ENCODE measurements at regions not wholly inside any gene's neighbourhood (a gene's known extent, or its start where the extent isn't known, plus 50 kb on each side); places are given as distances from the start of the nearest gene placed in this dataset.
"Not testable (repeated sequence)": the region's sequence is repeated elsewhere in the genome, so short reads cannot be mapped to it uniquely, and the experiment has no call there.

DNA sequence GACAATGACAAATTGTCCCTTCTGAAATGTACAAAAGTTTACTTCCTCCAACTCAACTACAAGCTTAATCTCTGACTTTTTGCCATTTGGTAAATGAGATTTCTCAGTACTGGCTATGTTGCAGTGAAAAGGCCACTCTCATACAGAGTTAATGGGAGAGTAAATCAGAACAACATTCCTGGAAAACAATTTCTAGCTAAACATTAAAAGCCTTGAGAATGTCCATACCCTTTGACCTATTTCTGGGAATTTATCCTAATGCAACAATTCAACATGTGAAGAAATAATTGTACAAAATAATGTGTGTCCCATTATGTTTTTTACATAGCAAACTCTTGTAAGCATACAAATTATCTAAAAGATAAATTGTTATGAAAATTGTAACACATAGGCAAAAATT, 56.3 kb upstream of the SPEF2 start:
- Mint-ChIP-seq H3K9me3 (ENCODE audit: low read depth) (peaks cover 21% of the 10 kb centered on the region), H3K36me3 (peaks cover 3% of the 10 kb centered on the region), H3K27ac (no peak overlapping the region), H3K4me1 (peaks cover 3% of the 10 kb centered on the region), H3K27me3 (no peaks in the 10 kb centered on the region), H3K4me3 (no peak overlapping the region)
- CTCF ChIA-PET = no interaction called here
- no peak for DNase-seq
- no peak for ATAC-seq

DNA sequence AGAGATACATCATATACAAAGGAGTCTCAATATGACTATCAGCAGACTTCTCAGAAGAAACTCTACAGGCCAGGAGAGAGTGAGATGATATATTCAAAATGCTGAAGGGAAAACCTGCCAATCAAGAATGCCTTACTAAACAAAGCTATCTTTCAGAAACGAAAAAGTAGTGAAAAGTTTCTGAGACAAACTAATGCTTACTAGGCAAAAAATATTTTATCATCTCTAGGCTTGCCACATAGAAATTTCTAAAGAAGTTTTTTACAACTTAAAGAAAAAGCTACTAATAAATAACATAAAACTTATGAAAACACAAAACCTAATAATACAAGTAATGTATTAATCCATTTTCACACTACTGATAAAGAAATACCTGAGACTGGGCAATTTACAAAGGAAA, 59.9 kb upstream of the SPEF2 start:
- CTCF ChIA-PET = no interaction called here

DNA sequence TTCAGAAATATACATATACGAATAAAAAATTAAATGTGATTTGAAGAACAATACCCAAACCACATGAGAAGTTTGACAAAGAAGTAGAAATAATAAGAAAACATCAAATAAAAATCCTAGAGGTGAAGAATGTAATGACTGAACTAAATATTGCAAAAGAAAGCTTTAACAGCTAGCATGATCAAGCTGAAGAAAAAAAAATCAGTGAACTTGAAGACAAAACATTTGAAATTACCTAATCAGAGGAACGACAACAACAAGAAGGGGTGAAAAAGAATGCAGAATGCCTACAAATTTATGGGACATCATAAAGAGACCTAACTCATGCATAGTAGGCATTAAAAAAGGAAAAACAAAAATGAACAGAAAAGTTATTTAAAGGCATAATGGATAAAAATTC, 60.5 kb upstream of the SPEF2 start:
- Mint-ChIP-seq H3K4me3 (no peak overlapping the region), H3K27ac (no peak overlapping the region), H3K4me1 (no peaks in the 10 kb centered on the region), H3K27me3 (peaks cover 3% of the 10 kb centered on the region), H3K36me3 (peaks cover 2% of the 10 kb centered on the region), H3K9me3 (ENCODE audit: low read depth) (peaks cover 14% of the 10 kb centered on the region)
- DNase-seq (no peak), ATAC-seq (no peak)
- CTCF ChIA-PET = no interaction called here

More for the DNA sequence above, 59.9 kb upstream of the SPEF2 start:
- H3K27ac Mint-ChIP-seq = no peak overlapping the region
- no peak overlapping the region for H3K4me3 Mint-ChIP-seq
- peaks cover 14% of the 10 kb centered on the region for H3K9me3 Mint-ChIP-seq (ENCODE audit: low read depth)
- H3K36me3 Mint-ChIP-seq = peaks cover 2% of the 10 kb centered on the region
- H3K27me3 Mint-ChIP-seq = no peaks in the 10 kb centered on the region
- no peaks in the 10 kb centered on the region for H3K4me1 Mint-ChIP-seq
- DNase-seq (no peak), ATAC-seq (no peak)

DNA sequence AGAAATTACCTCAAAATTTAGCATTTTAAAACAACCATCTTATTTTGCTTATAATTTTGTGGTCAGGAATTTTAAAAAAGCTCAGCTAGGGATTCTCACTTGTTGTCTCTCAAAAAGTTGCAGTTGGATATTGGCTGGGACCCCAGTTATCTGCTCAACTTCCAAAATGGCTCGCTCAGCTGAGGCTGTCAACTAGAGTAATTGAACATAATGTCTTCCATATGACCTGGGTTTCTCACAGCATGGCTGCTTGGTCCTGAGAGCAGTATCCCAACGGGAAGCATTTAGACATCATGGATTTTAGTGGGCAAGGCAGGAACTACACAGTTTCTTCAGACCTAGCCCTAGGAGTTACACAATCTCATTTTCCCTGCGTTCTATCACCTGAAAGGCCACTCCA, 63.6 kb upstream of the SPEF2 start:
- CTCF ChIA-PET = no interaction called here
- H3K36me3 Mint-ChIP-seq = peaks cover 2% of the 10 kb centered on the region
- DNase-seq (no peak), ATAC-seq (no peak)
- no peak overlapping the region for H3K27ac Mint-ChIP-seq
- H3K4me3 Mint-ChIP-seq = no peak overlapping the region
- H3K27me3 Mint-ChIP-seq = peaks cover 3% of the 10 kb centered on the region
- no peaks in the 10 kb centered on the region for H3K4me1 Mint-ChIP-seq
- H3K9me3 Mint-ChIP-seq (ENCODE audit: low read depth) = peaks cover 11% of the 10 kb centered on the region

- H3K27me3 Mint-ChIP-seq = peaks cover 12% of the 10 kb centered on the region
- no peak overlapping the region for H3K27ac Mint-ChIP-seq
- no peaks in the 10 kb centered on the region for H3K9me3 Mint-ChIP-seq (ENCODE audit: low read depth)
- H3K4me1 Mint-ChIP-seq = peaks cover 4% of the 10 kb centered on the region
- DNase-seq (no peak), ATAC-seq (no peak)
- no peaks in the 10 kb centered on the region for H3K36me3 Mint-ChIP-seq
- H3K4me3 Mint-ChIP-seq = peak overlapping the region; percentile 21
- CTCF ChIA-PET = no interaction called here
Observed at GRCh38 chr5:35545190-35545589, 72.5 kb upstream of the SPEF2 start.

GRCh38 chr5:35543408-35543807, 74.3 kb upstream of the SPEF2 start:
- Mint-ChIP-seq H3K27ac (no peak overlapping the region), H3K27me3 (peaks cover 12% of the 10 kb centered on the region)
- no peak for ATAC-seq

GRCh38 chr5:35540002-35540401, 77.7 kb upstream of the SPEF2 start:
- Mint-ChIP-seq H3K4me3 (no peak overlapping the region), H3K4me1 (no peaks in the 10 kb centered on the region), H3K36me3 (no peaks in the 10 kb centered on the region), H3K27me3 (peaks cover 10% of the 10 kb centered on the region), H3K9me3 (ENCODE audit: low read depth) (no peaks in the 10 kb centered on the region), H3K27ac (no peak overlapping the region)
- no peak for DNase-seq
- CTCF ChIA-PET = no interaction called here
- ATAC-seq = no peak

More at GRCh38 chr5:35543408-35543807, 74.3 kb upstream of the SPEF2 start:
- Mint-ChIP-seq H3K9me3 (ENCODE audit: low read depth) (no peaks in the 10 kb centered on the region), H3K4me1 (peaks cover 4% of the 10 kb centered on the region), H3K36me3 (no peaks in the 10 kb centered on the region), H3K4me3 (no peak overlapping the region)
- no peak for DNase-seq
- CTCF ChIA-PET = no interaction called here

DNA sequence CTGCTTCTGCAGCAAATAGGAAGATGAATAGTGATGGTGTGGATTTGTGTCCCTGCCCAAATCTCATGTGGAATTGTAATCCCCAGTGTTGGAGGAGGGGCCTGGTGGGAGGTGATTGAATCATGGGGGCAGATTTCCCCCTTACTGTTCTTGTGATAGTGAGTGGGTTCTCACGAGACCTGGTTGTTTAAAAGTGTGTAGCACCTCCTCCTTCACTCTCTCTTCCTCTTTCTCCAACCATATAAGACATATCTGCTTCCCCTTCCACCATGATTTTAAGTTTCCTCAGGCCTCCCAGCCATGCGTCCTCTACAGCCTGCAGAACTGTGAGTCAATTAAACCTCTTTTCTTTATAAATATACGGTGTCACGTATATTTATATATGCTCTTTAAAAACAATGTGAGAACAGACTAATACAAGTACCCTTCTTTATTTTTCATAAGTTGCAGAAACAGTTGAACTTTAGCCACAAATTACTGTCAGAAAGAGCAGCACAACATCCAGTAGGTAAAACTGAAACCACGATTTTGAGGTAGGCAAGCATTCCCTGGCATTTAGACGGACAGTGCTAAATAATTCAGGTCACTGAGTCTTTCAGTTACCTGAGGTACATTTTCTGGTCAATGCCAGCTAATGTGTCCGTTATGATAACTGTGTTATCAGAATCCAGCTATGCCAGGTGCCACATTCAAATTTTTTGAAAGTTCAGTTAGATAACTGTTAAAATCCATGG, 79.3 kb upstream of the SPEF2 start:
- DNase-seq = no peak
- no peak overlapping the region for H3K27ac Mint-ChIP-seq
- ATAC-seq = no peak
- no peaks in the 10 kb centered on the region for H3K4me1 Mint-ChIP-seq
- H3K9me3 Mint-ChIP-seq (ENCODE audit: low read depth) = no peaks in the 10 kb centered on the region
- H3K27me3 Mint-ChIP-seq = peaks cover 8% of the 10 kb centered on the region
- CTCF ChIA-PET = no interaction called here
- H3K36me3 Mint-ChIP-seq = no peaks in the 10 kb centered on the region
- H3K4me3 Mint-ChIP-seq = no peak overlapping the region

GRCh38 chr5:35533156-35533555, 84.5 kb upstream of the SPEF2 start:
- H3K36me3 Mint-ChIP-seq = no peaks in the 10 kb centered on the region
- CTCF ChIA-PET = no interaction called here

GRCh38 chr5:35531553-35531952, 86.1 kb upstream of the SPEF2 start:
- H3K27ac Mint-ChIP-seq; H3K9me3 Mint-ChIP-seq (ENCODE audit: low read depth); H3K4me3 Mint-ChIP-seq; ATAC-seq; H3K27me3 Mint-ChIP-seq; H3K36me3 Mint-ChIP-seq; H3K4me1 Mint-ChIP-seq; DNase-seq; CTCF ChIA-PET: not testable (repeated sequence)

More at GRCh38 chr5:35533156-35533555, 84.5 kb upstream of the SPEF2 start:
- no peak overlapping the region for H3K4me3 Mint-ChIP-seq
- DNase-seq (no peak), ATAC-seq (no peak)
- no peaks in the 10 kb centered on the region for H3K4me1 Mint-ChIP-seq
- H3K27ac Mint-ChIP-seq = no peak overlapping the region
- no peaks in the 10 kb centered on the region for H3K9me3 Mint-ChIP-seq (ENCODE audit: low read depth)
- no peaks in the 10 kb centered on the region for H3K27me3 Mint-ChIP-seq

- no peak for DNase-seq
- CTCF ChIA-PET = interaction anchor here (1.3 to 1.5 kb wide), 2 partner anchors 10 to 38 kb away, joined by 3 read pairs; no protein-coding TSS in a partner anchor
- ATAC-seq = no peak
- Mint-ChIP-seq H3K27me3 (peaks cover 9% of the 10 kb centered on the region), H3K27ac (no peak overlapping the region), H3K9me3 (ENCODE audit: low read depth) (no peaks in the 10 kb centered on the region), H3K4me3 (no peak overlapping the region), H3K4me1 (no peaks in the 10 kb centered on the region), H3K36me3 (no peaks in the 10 kb centered on the region)
Observed at GRCh38 chr5:35518104-35518503, 99.6 kb upstream of the SPEF2 start.

- no peak for DNase-seq
- CTCF ChIA-PET = no interaction called here
- H3K27me3 Mint-ChIP-seq = peaks cover 5% of the 10 kb centered on the region
- no peaks in the 10 kb centered on the region for H3K9me3 Mint-ChIP-seq (ENCODE audit: low read depth)
- H3K4me1 Mint-ChIP-seq = no peaks in the 10 kb centered on the region
- H3K36me3 Mint-ChIP-seq = no peaks in the 10 kb centered on the region
- H3K27ac Mint-ChIP-seq = no peak overlapping the region
- no peak for ATAC-seq
- H3K4me3 Mint-ChIP-seq = no peak overlapping the region
Observed at GRCh38 chr5:35516271-35516670, 101.4 kb upstream of the SPEF2 start.

- Mint-ChIP-seq H3K9me3 (ENCODE audit: low read depth) (no peaks in the 10 kb centered on the region), H3K27ac (no peak overlapping the region), H3K4me1 (no peaks in the 10 kb centered on the region), H3K36me3 (no peaks in the 10 kb centered on the region), H3K27me3 (peaks cover 4% of the 10 kb centered on the region), H3K4me3 (no peak overlapping the region)
- DNase-seq (no peak), ATAC-seq (no peak)
- CTCF ChIA-PET = no interaction called here
Observed at GRCh38 chr5:35513612-35514011, 104.1 kb upstream of the SPEF2 start.

DNA sequence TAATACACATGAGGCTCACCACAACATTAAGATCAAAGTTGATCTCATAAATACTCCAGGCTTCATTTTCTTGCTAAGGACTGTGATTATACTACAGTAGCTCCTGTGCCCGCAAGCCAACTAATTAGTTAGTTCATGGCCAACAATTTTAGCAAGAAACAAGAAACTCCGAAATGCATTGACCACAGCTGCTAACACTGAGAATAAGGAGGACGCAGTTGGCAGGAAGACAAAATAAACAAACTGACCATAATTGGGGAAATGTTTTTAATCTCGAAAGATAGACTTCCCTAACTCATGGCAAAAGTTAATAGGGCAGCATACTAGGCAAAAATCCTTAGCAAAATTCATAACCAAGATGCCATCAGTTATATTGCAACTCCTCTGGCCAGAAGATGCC, 115.5 kb upstream of the SPEF2 start:
- Mint-ChIP-seq H3K36me3 (no peaks in the 10 kb centered on the region), H3K27me3 (peaks cover 7% of the 10 kb centered on the region), H3K27ac (no peak overlapping the region), H3K4me3 (no peak overlapping the region), H3K4me1 (no peaks in the 10 kb centered on the region), H3K9me3 (ENCODE audit: low read depth) (peaks cover 8% of the 10 kb centered on the region)
- CTCF ChIA-PET = no interaction called here
- ATAC-seq (no peak), DNase-seq (no peak)

DNA sequence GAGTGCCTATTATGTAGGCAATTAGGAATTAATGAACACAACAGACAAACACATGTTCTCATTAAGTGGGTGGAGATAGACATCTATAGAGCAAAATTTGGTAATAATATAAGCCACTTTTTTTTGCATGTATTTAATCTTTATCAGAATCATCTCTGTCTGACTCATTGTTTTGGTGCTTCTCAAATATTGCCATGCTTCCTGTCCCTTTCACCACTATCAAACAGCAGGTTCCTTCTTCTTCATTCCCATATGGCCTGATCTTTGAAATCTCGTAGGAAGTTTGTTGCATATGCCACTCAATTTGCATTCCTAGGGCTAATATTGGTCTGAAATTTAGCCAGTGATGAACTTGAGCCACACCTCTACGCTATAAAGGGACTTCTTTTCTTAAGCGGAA, 128.9 kb upstream of the SPEF2 start:
- H3K9me3 Mint-ChIP-seq (ENCODE audit: low read depth) = no peaks in the 10 kb centered on the region
- peaks cover 7% of the 10 kb centered on the region for H3K27me3 Mint-ChIP-seq
- H3K4me3 Mint-ChIP-seq = no peak overlapping the region
- H3K27ac Mint-ChIP-seq = no peak overlapping the region
- no peak for ATAC-seq
- CTCF ChIA-PET = no interaction called here
- no peaks in the 10 kb centered on the region for H3K36me3 Mint-ChIP-seq
- no peak for DNase-seq
- H3K4me1 Mint-ChIP-seq = no peaks in the 10 kb centered on the region
